WTC11 (cell line): ENCODE measurements at regions not wholly inside any gene's neighbourhood (a gene's known extent, or its start where the extent isn't known, plus 50 kb on each side); places are given as distances from the start of the nearest gene placed in this dataset.

ENCODE experiments used
- ATAC-seq: fragments of 200-7000 bp; cut with Tn5 transposase; 2 replicates; pipeline ENCODE4 v1.10.0; 2021; ENCODE audit warnings: mild to moderate bottlenecking, moderate library complexity
- CTCF ChIA-PET: fragments of 300-600 bp; sonication (Branson Sonifier 250); formaldehyde crosslinking; loops from one replicate; lab custom pipeline; 2021; ENCODE audit warnings: antibody characterized with exemption; lab: Charles Lee
- POLR2A ChIA-PET: fragments of 350-600 bp; sonication (Branson Sonifier 250); formaldehyde crosslinking; loops from one replicate; lab custom pipeline; 2021; ENCODE audit warnings: antibody characterized with exemption; lab: Charles Lee
- DNase-seq: peaks from one replicate; pipeline ENCODE4 v3.0.0; 2021; ENCODE audit warnings: low spot score
- H3K27ac Mint-ChIP-seq: 2 replicates; pipeline ENCODE4 v1.8.0; 2021; ENCODE audit warnings: mixed read lengths
- H3K27me3 Mint-ChIP-seq: 2 replicates; pipeline ENCODE4 v1.8.0; 2021; ENCODE audit warnings: low read depth, mild to moderate bottlenecking, moderate library complexity, mixed read lengths
- H3K36me3 Mint-ChIP-seq: 2 replicates; pipeline ENCODE4 v1.8.0; 2021; ENCODE audit warnings: mixed read lengths
- H3K4me1 Mint-ChIP-seq: 2 replicates; pipeline ENCODE4 v1.8.0; 2022; ENCODE audit warnings: mixed read lengths
- H3K4me3 Mint-ChIP-seq: 2 replicates; pipeline ENCODE4 v1.8.0; 2021; ENCODE audit warnings: mild to moderate bottlenecking, moderate library complexity, mixed read lengths
- H3K9me3 Mint-ChIP-seq: 2 replicates; pipeline ENCODE4 v1.8.0; 2021; ENCODE audit warnings: mixed read lengths
- ATF1 ChIP-seq: sonication (generic); formaldehyde crosslinking; IDR thresholded peaks from 2 replicates; pipeline ENCODE4 v1.8.1; 2023; ENCODE audit warnings: mild to moderate bottlenecking, moderate library complexity, missing genetic modification reagents
- ATF3 ChIP-seq: sonication (generic); formaldehyde crosslinking; conservative IDR thresholded peaks from 2 replicates; pipeline ENCODE4 v1.8.1; 2022; ENCODE audit warnings: mild to moderate bottlenecking, missing genetic modification reagents
- EMX1 ChIP-seq: fragments of 250-450 bp; sonication (Bioruptor Pico); IDR thresholded peaks from 2 replicates; pipeline ENCODE4 v1.8.0; 2021; ENCODE audit warnings: mild to moderate bottlenecking
- ESRRA ChIP-seq: sonication (generic); formaldehyde crosslinking; IDR thresholded peaks from 2 replicates; pipeline ENCODE4 v1.8.1; 2022; ENCODE audit warnings: mild to moderate bottlenecking, missing genetic modification reagents, borderline replicate concordance
- ETV6 ChIP-seq: sonication (generic); formaldehyde crosslinking; IDR thresholded peaks from 2 replicates; pipeline ENCODE4 v1.8.1; 2022; ENCODE audit warnings: mild to moderate bottlenecking, missing genetic modification reagents
- IRF2 ChIP-seq: sonication (generic); formaldehyde crosslinking; IDR thresholded peaks from 2 replicates; pipeline ENCODE4 v1.8.0; 2022; ENCODE audit warnings: low read depth, missing genetic modification reagents, borderline replicate concordance
- MYBL2 ChIP-seq: sonication (generic); formaldehyde crosslinking; IDR thresholded peaks from 2 replicates; pipeline ENCODE4 v1.8.1; 2023; ENCODE audit warnings: mild to moderate bottlenecking, moderate library complexity, missing genetic modification reagents
- NFE2L1 ChIP-seq: sonication (generic); formaldehyde crosslinking; IDR thresholded peaks from 2 replicates; pipeline ENCODE4 v1.8.1; 2023; ENCODE audit warnings: missing genetic modification reagents
- PRDM15 ChIP-seq: sonication (generic); formaldehyde crosslinking; IDR thresholded peaks from 2 replicates; pipeline ENCODE4 v1.8.0; 2022; ENCODE audit warnings: missing genetic modification reagents
- SP1 ChIP-seq: sonication (generic); formaldehyde crosslinking; conservative IDR thresholded peaks from 2 replicates; pipeline ENCODE4 v1.8.1; 2022; ENCODE audit warnings: missing genetic modification reagents
- TCF7 ChIP-seq: sonication (generic); formaldehyde crosslinking; IDR thresholded peaks from 2 replicates; pipeline ENCODE4 v1.8.0; 2022; ENCODE audit warnings: mild to moderate bottlenecking, low read depth, missing genetic modification reagents, moderate library complexity
- ZBTB21 ChIP-seq: sonication (generic); formaldehyde crosslinking; IDR thresholded peaks from 2 replicates; pipeline ENCODE4 v1.8.1; 2023; ENCODE audit warnings: mild to moderate bottlenecking, missing genetic modification reagents, borderline replicate concordance
- ZMAT4 ChIP-seq: fragments of 250-450 bp; sonication (Bioruptor Pico); IDR thresholded peaks from 2 replicates; pipeline ENCODE4 v1.9.0; 2021; ENCODE audit warnings: mild to moderate bottlenecking
- ZNF396 ChIP-seq: fragments of 250-450 bp; sonication (Bioruptor Pico); IDR thresholded peaks from 2 replicates; pipeline ENCODE4 v1.8.0; 2021; ENCODE audit warnings: mild to moderate bottlenecking, moderate library complexity, borderline replicate concordance
- ZNF416 ChIP-seq: fragments of 250-450 bp; sonication (Bioruptor Pico); IDR thresholded peaks from 2 replicates; pipeline ENCODE4 v1.9.0; 2021; ENCODE audit warnings: mild to moderate bottlenecking, inconsistent platforms
- ZNF532 ChIP-seq: fragments of 250-450 bp; sonication (Bioruptor Pico); IDR thresholded peaks from 2 replicates; pipeline ENCODE4 v1.9.0; 2021; ENCODE audit warnings: mild to moderate bottlenecking, borderline replicate concordance
- TF ChIP-seq, protein P1 (sequence below): sonication (generic); formaldehyde crosslinking; IDR thresholded peaks from 2 replicates; pipeline ENCODE4 v1.8.1; 2023; ENCODE audit warnings: mild to moderate bottlenecking, missing genetic modification reagents, borderline replicate concordance

DNA sequence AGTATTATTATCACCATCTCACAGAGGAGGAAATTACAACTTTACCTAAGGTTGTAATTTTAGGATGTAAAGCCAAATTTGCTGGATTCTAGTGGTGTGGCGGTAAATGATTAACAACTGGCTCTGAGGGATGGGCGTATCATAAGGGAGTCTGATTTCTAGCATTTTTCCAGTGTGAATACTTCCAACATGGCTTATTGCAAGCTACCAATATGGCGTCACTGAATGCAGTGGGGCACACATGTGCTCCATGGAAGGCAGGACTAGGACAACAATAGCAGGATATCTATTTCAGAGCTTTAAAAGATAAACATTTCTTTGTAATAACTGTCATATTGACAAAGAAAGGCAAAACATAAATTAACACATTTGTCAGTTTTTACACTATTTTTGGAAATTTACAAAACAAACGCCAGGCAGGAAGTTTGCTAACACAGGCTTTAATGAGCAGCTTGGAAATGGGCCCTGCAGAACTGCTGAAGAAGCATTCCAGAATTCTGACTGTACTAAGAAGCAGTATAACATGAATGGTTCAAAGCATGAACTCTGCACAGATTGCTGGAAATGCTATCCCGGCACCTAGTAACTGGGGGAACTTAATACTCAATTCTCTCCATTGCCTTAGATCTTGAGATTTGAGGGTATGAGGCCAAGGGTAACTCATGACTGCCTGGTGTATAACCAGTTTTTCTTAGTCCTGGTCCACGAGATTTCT is 439.3 kb upstream of the MAP2 start:
- CTCF ChIA-PET = interaction anchor here (0.8 kb wide), 1 partner anchor 589 kb away, joined by 3 read pairs; no protein-coding TSS in a partner anchor
- Mint-ChIP-seq H3K27me3 (no peaks in the 10 kb centered on the region), H3K27ac (no peak overlapping the region), H3K9me3 (peaks cover 11% of the 10 kb centered on the region), H3K36me3 (no peaks in the 10 kb centered on the region), H3K4me1 (peaks cover 7% of the 10 kb centered on the region), H3K4me3 (no peak overlapping the region)
- TF ChIP-seq ESRRA (CRISPR knock-in tag) (no peak), ZBTB21 (CRISPR knock-in tag) (no peak), SP1 (no peak), NFE2L1 (CRISPR knock-in tag) (no peak), ZMAT4 (CRISPR knock-in tag) (no peak), ETV6 (CRISPR knock-in tag) (no peak), ZNF416 (no peak), ATF1 (CRISPR knock-in tag) (no peak), MYBL2 (no peak), ATF3 (no peak), IRF2 (CRISPR knock-in tag) (no peak), ZNF532 (no peak), TCF7 (CRISPR knock-in tag) (no peak), EMX1 (CRISPR knock-in tag) (no peak), PRDM15 (CRISPR knock-in tag) (no peak), ZNF396 (CRISPR knock-in tag) (no peak)
- TF ChIP-seq, protein P1, sequence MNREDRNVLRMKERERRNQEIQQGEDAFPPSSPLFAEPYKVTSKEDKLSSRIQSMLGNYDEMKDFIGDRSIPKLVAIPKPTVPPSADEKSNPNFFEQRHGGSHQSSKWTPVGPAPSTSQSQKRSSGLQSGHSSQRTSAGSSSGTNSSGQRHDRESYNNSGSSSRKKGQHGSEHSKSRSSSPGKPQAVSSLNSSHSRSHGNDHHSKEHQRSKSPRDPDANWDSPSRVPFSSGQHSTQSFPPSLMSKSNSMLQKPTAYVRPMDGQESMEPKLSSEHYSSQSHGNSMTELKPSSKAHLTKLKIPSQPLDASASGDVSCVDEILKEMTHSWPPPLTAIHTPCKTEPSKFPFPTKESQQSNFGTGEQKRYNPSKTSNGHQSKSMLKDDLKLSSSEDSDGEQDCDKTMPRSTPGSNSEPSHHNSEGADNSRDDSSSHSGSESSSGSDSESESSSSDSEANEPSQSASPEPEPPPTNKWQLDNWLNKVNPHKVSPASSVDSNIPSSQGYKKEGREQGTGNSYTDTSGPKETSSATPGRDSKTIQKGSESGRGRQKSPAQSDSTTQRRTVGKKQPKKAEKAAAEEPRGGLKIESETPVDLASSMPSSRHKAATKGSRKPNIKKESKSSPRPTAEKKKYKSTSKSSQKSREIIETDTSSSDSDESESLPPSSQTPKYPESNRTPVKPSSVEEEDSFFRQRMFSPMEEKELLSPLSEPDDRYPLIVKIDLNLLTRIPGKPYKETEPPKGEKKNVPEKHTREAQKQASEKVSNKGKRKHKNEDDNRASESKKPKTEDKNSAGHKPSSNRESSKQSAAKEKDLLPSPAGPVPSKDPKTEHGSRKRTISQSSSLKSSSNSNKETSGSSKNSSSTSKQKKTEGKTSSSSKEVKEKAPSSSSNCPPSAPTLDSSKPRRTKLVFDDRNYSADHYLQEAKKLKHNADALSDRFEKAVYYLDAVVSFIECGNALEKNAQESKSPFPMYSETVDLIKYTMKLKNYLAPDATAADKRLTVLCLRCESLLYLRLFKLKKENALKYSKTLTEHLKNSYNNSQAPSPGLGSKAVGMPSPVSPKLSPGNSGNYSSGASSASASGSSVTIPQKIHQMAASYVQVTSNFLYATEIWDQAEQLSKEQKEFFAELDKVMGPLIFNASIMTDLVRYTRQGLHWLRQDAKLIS = no peak
- POLR2A ChIA-PET = no interaction called here
- DNase-seq (no peak), ATAC-seq (no peak)
